HL-60 (cell line): ENCODE measurements at regions not wholly inside any gene's neighbourhood (a gene's known extent, or its start where the extent isn't known, plus 50 kb on each side); places are given as distances from the start of the nearest gene placed in this dataset.

Experiments used
- CTCF ChIP-seq: IDR thresholded peaks from one replicate; pipeline ENCODE4 v1.5.1; 2011; ENCODE audit warnings: low read length, control low read depth, inconsistent platforms; ENCODE audit not compliant: insufficient read depth
- GABPA ChIP-seq: IDR thresholded peaks from 2 replicates; pipeline ENCODE4 v1.6.1; 2012; ENCODE audit warnings: low read depth
- POLR2AphosphoS5 ChIP-seq: IDR thresholded peaks from 2 replicates; pipeline ENCODE4 v1.6.1; 2012; ENCODE audit warnings: low read depth
- SPI1 ChIP-seq: IDR thresholded peaks from 2 replicates; pipeline ENCODE4 v1.6.1; 2012; ENCODE audit warnings: low read depth, mild to moderate bottlenecking, borderline replicate concordance

DNA sequence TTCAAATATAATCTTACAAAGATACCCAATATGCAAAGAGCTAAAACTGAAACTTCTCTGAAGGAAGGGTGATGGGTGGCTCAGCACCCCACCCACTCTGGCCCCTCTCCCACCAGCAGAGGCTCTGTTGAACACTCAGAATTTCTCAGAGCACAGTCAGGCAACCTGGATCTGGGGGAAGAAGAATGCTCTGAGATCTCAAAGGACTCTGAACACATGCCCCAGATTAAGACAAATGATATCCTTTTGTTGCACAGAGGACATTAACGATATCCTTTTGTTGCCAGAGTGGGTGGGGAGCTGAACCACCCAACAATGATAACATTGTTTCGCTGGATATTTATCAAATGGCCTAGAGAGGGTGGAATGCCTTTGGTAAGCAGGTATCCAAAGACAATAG, 104.8 kb downstream of the LBH start:
- TF ChIP-seq POLR2AphosphoS5: no peak
- no peak for TF ChIP-seq CTCF
- no peak for TF ChIP-seq GABPA
- TF ChIP-seq SPI1: no peak
